Naive thymus-derived CD4-positive, alpha-beta T cell (primary cell): ENCODE measurements at regions not wholly inside any gene's neighbourhood (a gene's known extent, or its start where the extent isn't known, plus 50 kb on each side); places are given as distances from the start of the nearest gene placed in this dataset.

Experiments
- ATAC-seq: fragments of 150-1000 bp; cut with Tn5 transposase; 2 replicates; pipeline ENCODE4 v1.10.0; 2021; ENCODE audit warnings: mild to moderate bottlenecking, moderate library complexity
- CTCF ChIA-PET: fragments of 350-600 bp; sonication (Branson Sonifier 250); formaldehyde crosslinking; loops from one replicate; lab custom pipeline; 2021; ENCODE audit warnings: antibody characterized with exemption; lab: Charles Lee
- POLR2A ChIA-PET: fragments of 350-600 bp; sonication (Branson Sonifier 250); formaldehyde crosslinking; loops from one replicate; lab custom pipeline; 2021; ENCODE audit warnings: antibody characterized with exemption, inconsistent platforms; lab: Charles Lee
- DNase-seq, 9 donors: peaks; one replicate each; pipeline versions ENCODE4 v3.0.0 to v3.0.0-alpha.2; 2020 to 2022; ENCODE audit warnings: mixed read lengths in 1 of 9
- H3K27ac ChIP-seq: one replicate; pipeline ENCODE4 v1.7.0; 2013; ENCODE audit warnings: mild to moderate bottlenecking, low read depth, low read length, moderate library complexity
- H3K27me3 ChIP-seq, 2 donors: one replicate each; pipeline ENCODE4 v1.7.0; 2013; ENCODE audit warnings: low read length in 2 of 2, mild to moderate bottlenecking in 2 of 2, moderate library complexity in 2 of 2; ENCODE audit not compliant: control insufficient read depth in 2 of 2, insufficient read depth in 2 of 2
- H3K36me3 ChIP-seq, 3 experiments: 1 replicate in 2 of 3; 2 replicates in 1 of 3; pipeline ENCODE4 v1.7.0; 2013; ENCODE audit warnings: low read length in 3 of 3, mild to moderate bottlenecking in 3 of 3, moderate library complexity in 1 of 3; ENCODE audit not compliant: insufficient read depth in 3 of 3, control insufficient read depth in 2 of 3
- H3K4me1 ChIP-seq, 2 donors: one replicate each; pipeline ENCODE4 v1.7.0; 2013; ENCODE audit warnings: low read length in 2 of 2, mild to moderate bottlenecking in 2 of 2, moderate library complexity in 1 of 2; ENCODE audit not compliant: control insufficient read depth in 2 of 2, insufficient read depth in 2 of 2
- H3K4me3 ChIP-seq: 2 replicates; pipeline ENCODE4 v1.7.0; 2013; ENCODE audit warnings: mild to moderate bottlenecking, low read length
- H3K9me3 ChIP-seq, 3 experiments: 1 replicate in 2 of 3; 2 replicates in 1 of 3; pipeline ENCODE4 v1.7.0; 2013; ENCODE audit warnings: low read length in 3 of 3; ENCODE audit not compliant: control insufficient read depth in 2 of 3
- H3K27ac Mint-ChIP-seq, 9 donors: one replicate each; pipeline ENCODE4 v1.8.0; 2020 to 2022; ENCODE audit warnings: mixed read lengths in 9 of 9, mild to moderate bottlenecking in 8 of 9, moderate library complexity in 5 of 9, inconsistent platforms in 2 of 9
- H3K27me3 Mint-ChIP-seq, 5 donors: one replicate each; pipeline ENCODE4 v1.8.0; 2021 to 2022; ENCODE audit warnings: mixed read lengths in 5 of 5, mild to moderate bottlenecking in 1 of 5
- H3K36me3 Mint-ChIP-seq, 5 donors: one replicate each; pipeline ENCODE4 v1.8.0; 2020 to 2022; ENCODE audit warnings: mixed read lengths in 5 of 5, mild to moderate bottlenecking in 3 of 5, inconsistent platforms in 1 of 5
- H3K4me1 Mint-ChIP-seq, 7 donors: one replicate each; pipeline ENCODE4 v1.8.0; 2020 to 2022; ENCODE audit warnings: mixed read lengths in 7 of 7, mild to moderate bottlenecking in 3 of 7, inconsistent platforms in 1 of 7
- H3K4me3 Mint-ChIP-seq, 10 donors: one replicate each; pipeline ENCODE4 v1.8.0; 2020 to 2022; ENCODE audit warnings: mild to moderate bottlenecking in 10 of 10, mixed read lengths in 10 of 10, moderate library complexity in 6 of 10, inconsistent platforms in 2 of 10
- H3K9me3 Mint-ChIP-seq, 11 donors: one replicate each; pipeline ENCODE4 v1.8.0; 2020 to 2022; ENCODE audit warnings: mixed read lengths in 11 of 11, mild to moderate bottlenecking in 4 of 11, inconsistent platforms in 1 of 11, moderate library complexity in 1 of 11
- intact Hi-C, 2 donors: fragments of 100-400 bp; cut with micrococcal nuclease; formaldehyde crosslinking; loops; one replicate each; pipeline ENCODE4 v1.15.1; 2023

GRCh38 chr13:107518292-107518691, 697.0 kb downstream of the LIG4 start:
- CTCF ChIA-PET = no interaction called here
- Mint-ChIP-seq H3K36me3 (no peaks in the 10 kb centered on the region), H3K27ac (no peak overlapping the region), H3K4me3 (no peak overlapping the region), H3K4me1 (no peaks in the 10 kb centered on the region), H3K9me3 (peaks cover 0 to 19% (median 2%) of the 10 kb centered on the region in 11 donors), H3K27me3 (no peaks in the 10 kb centered on the region)
- intact Hi-C loops = no loop called here
- ATAC-seq (no peak), DNase-seq (no peak)
- no peak overlapping the region for H3K27ac ChIP-seq
- no peaks in the 10 kb centered on the region for H3K36me3 ChIP-seq
- no peak overlapping the region for H3K4me3 ChIP-seq
- H3K4me1 ChIP-seq = no peaks in the 10 kb centered on the region
- H3K27me3 ChIP-seq = no peaks in the 10 kb centered on the region
- POLR2A ChIA-PET = no interaction called here
- no peaks in the 10 kb centered on the region for H3K9me3 ChIP-seq

- peaks cover 0 to 19% (median 2%) of the 10 kb centered on the region in 11 donors for H3K9me3 Mint-ChIP-seq
- no peaks in the 10 kb centered on the region for H3K36me3 Mint-ChIP-seq
- Histone ChIP-seq H3K36me3 (no peaks in the 10 kb centered on the region), H3K9me3 (no peaks in the 10 kb centered on the region), H3K4me3 (no peak overlapping the region), H3K4me1 (no peaks in the 10 kb centered on the region), H3K27me3 (no peaks in the 10 kb centered on the region), H3K27ac (no peak overlapping the region)
- H3K4me1 Mint-ChIP-seq = no peaks in the 10 kb centered on the region
- DNase-seq = no peak
- intact Hi-C loops = no loop called here
- ChIA-PET CTCF (no interaction called here), POLR2A (no interaction called here)
- no peaks in the 10 kb centered on the region for H3K27me3 Mint-ChIP-seq
- no peak for ATAC-seq
- no peak overlapping the region for H3K27ac Mint-ChIP-seq
- no peak overlapping the region for H3K4me3 Mint-ChIP-seq
Measured at GRCh38 chr13:107516517-107516916, 698.8 kb downstream of the LIG4 start.

DNA sequence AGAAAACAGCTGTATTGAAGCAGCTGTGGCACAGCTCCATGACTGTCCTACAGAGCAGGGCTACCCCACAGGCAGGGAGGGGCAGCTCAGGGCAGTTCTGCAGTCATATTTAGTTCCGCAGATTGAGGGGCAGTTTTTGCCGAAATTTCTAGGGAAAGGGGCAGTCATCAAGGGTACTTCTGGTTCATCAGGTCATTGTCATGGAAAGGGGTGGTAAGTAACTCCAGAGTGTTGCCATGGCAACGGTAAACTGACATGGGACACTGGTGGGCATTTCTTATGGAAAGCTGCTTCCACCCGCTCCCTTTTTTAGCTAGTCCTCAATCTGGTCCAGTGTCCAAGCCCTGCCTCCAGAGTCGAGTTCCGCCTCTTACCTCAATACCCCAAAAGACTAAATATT, 702.8 kb downstream of the LIG4 start:
- ChIA-PET CTCF (no interaction called here), POLR2A (no interaction called here)
- H3K4me1 Mint-ChIP-seq = no peaks in the 10 kb centered on the region
- H3K4me1 ChIP-seq = no peaks in the 10 kb centered on the region
- no peaks in the 10 kb centered on the region for H3K36me3 Mint-ChIP-seq
- intact Hi-C loops = no loop called here
- no peaks in the 10 kb centered on the region for H3K9me3 ChIP-seq
- no peaks in the 10 kb centered on the region for H3K27me3 ChIP-seq
- H3K36me3 ChIP-seq = no peaks in the 10 kb centered on the region
- H3K4me3 ChIP-seq = no peak overlapping the region
- DNase-seq = no peak
- H3K27me3 Mint-ChIP-seq = no peaks in the 10 kb centered on the region
- no peak for ATAC-seq
- no peak overlapping the region for H3K27ac Mint-ChIP-seq
- H3K27ac ChIP-seq = no peak overlapping the region
- H3K9me3 Mint-ChIP-seq = peaks cover 0 to 16% (median 3%) of the 10 kb centered on the region in 11 donors
- H3K4me3 Mint-ChIP-seq = no peak overlapping the region

- H3K4me3 Mint-ChIP-seq = no peak overlapping the region
- H3K27me3 ChIP-seq = no peaks in the 10 kb centered on the region
- no peak overlapping the region for H3K27ac Mint-ChIP-seq
- DNase-seq = no peak
- H3K36me3 ChIP-seq = no peaks in the 10 kb centered on the region
- no peaks in the 10 kb centered on the region for H3K9me3 ChIP-seq
- ChIA-PET POLR2A (no interaction called here), CTCF (no interaction called here)
- H3K9me3 Mint-ChIP-seq = peaks cover 0 to 8% (median 0%) of the 10 kb centered on the region in 11 donors
- no peaks in the 10 kb centered on the region for H3K4me1 Mint-ChIP-seq
- no peaks in the 10 kb centered on the region for H3K27me3 Mint-ChIP-seq
- intact Hi-C loops = no loop called here
- no peak overlapping the region for H3K27ac ChIP-seq
- no peak for ATAC-seq
- no peaks in the 10 kb centered on the region for H3K4me1 ChIP-seq
- no peak overlapping the region for H3K4me3 ChIP-seq
- H3K36me3 Mint-ChIP-seq = peaks cover 0 to 3% (median 0%) of the 10 kb centered on the region in 5 donors
Measured at GRCh38 chr13:107497661-107498060, 717.7 kb downstream of the LIG4 start.

GRCh38 chr13:107493266-107493665, 722.1 kb downstream of the LIG4 start:
- DNase-seq (no peak), ATAC-seq (no peak)
- Histone ChIP-seq H3K27me3 (no peaks in the 10 kb centered on the region), H3K4me3 (no peak overlapping the region), H3K4me1 (no peaks in the 10 kb centered on the region), H3K9me3 (no peaks in the 10 kb centered on the region), H3K36me3 (no peaks in the 10 kb centered on the region), H3K27ac (no peak overlapping the region)
- peaks cover 0 to 3% (median 0%) of the 10 kb centered on the region in 5 donors for H3K36me3 Mint-ChIP-seq
- intact Hi-C loops = no loop called here
- H3K27me3 Mint-ChIP-seq = no peaks in the 10 kb centered on the region
- ChIA-PET CTCF (interaction anchor here (0.7 kb wide), 1 partner anchor 265 kb away, joined by 4 read pairs; no protein-coding TSS in a partner anchor), POLR2A (no interaction called here)
- no peak overlapping the region for H3K27ac Mint-ChIP-seq
- no peaks in the 10 kb centered on the region for H3K4me1 Mint-ChIP-seq
- H3K4me3 Mint-ChIP-seq = no peak overlapping the region
- peaks cover 2 to 20% (median 8%) of the 10 kb centered on the region in 11 donors for H3K9me3 Mint-ChIP-seq

DNA sequence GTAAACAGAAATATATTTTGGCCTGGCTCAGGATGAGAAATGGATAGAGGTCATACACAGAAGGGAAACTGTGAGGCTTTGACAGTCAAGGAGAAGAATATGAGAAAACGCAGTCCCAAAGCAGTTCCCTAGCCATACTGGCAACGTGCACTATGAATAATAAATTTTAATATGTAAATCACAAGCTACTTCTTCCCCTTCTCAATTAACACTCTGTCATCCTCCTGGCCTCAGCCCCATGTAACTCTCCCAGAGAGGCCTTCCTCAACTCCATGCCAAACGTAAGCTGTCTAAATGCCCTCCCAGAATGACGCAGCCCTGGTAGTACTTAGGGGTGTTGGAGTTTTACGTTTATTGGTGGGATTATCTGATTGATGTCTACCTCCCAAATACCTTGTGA, 732.6 kb downstream of the LIG4 start:
- no peaks in the 10 kb centered on the region for H3K4me1 ChIP-seq
- no peaks in the 10 kb centered on the region for H3K27me3 ChIP-seq
- intact Hi-C loops = no loop called here
- no peaks in the 10 kb centered on the region for H3K4me1 Mint-ChIP-seq
- no peak overlapping the region for H3K4me3 ChIP-seq
- no peak overlapping the region for H3K4me3 Mint-ChIP-seq
- CTCF ChIA-PET = no interaction called here
- no peaks in the 10 kb centered on the region for H3K27me3 Mint-ChIP-seq
- ATAC-seq = no peak
- H3K27ac ChIP-seq = no peak overlapping the region
- no peaks in the 10 kb centered on the region for H3K9me3 ChIP-seq
- H3K27ac Mint-ChIP-seq = no peak overlapping the region
- no peak for DNase-seq
- peaks cover 0 to 5% (median 3%) of the 10 kb centered on the region in 11 donors for H3K9me3 Mint-ChIP-seq
- POLR2A ChIA-PET = no interaction called here
- no peaks in the 10 kb centered on the region for H3K36me3 ChIP-seq
- H3K36me3 Mint-ChIP-seq = no peaks in the 10 kb centered on the region

GRCh38 chr13:107480130-107480529, 735.2 kb downstream of the LIG4 start:
- Mint-ChIP-seq H3K9me3 (peaks cover 0 to 5% (median 0%) of the 10 kb centered on the region in 11 donors), H3K27ac (no peak overlapping the region), H3K4me1 (no peaks in the 10 kb centered on the region), H3K4me3 (no peak overlapping the region), H3K27me3 (no peaks in the 10 kb centered on the region), H3K36me3 (no peaks in the 10 kb centered on the region)
- H3K4me1 ChIP-seq = no peaks in the 10 kb centered on the region
- no peak for DNase-seq
- intact Hi-C loops = no loop called here
- POLR2A ChIA-PET = no interaction called here
- no peak overlapping the region for H3K27ac ChIP-seq
- H3K4me3 ChIP-seq = no peak overlapping the region
- CTCF ChIA-PET = no interaction called here
- H3K36me3 ChIP-seq = no peaks in the 10 kb centered on the region
- H3K27me3 ChIP-seq = no peaks in the 10 kb centered on the region
- no peaks in the 10 kb centered on the region for H3K9me3 ChIP-seq
- ATAC-seq = no peak
